HG02588 (cell line): ENCODE measurements at regions not wholly inside any gene's neighbourhood (a gene's known extent, or its start where the extent isn't known, plus 50 kb on each side); places are given as distances from the start of the nearest gene placed in this dataset.
A peak's percentile ranks its signal among the peaks of the same experiment; 100 is the strongest.
"Not testable (repeated sequence)": the region's sequence is repeated elsewhere in the genome, so short reads cannot be mapped to it uniquely, and the experiment has no call there.

Experiments used
- ATAC-seq: cut with Tn5 transposase; IDR thresholded peaks from one replicate; pipeline ENCODE4 v1.9.1; 2021; ENCODE audit warnings: mild to moderate bottlenecking, moderate library complexity; ENCODE audit not compliant: unreplicated experiment

- no peak for ATAC-seq
These were observed 151.5 kb downstream of the KCNJ2 start for GRCh38 chr17:70320673-70321345.

- ATAC-seq, result no peak
These were observed 152.0 kb downstream of the KCNJ2 start for GRCh38 chr17:70321352-70321751.

GRCh38 chr17:70323269-70323668 lies 153.9 kb downstream of the KCNJ2 start:
- ATAC-seq, result no peak

GRCh38 chr17:70324031-70324430 lies 154.7 kb downstream of the KCNJ2 start:
- ATAC-seq, result no peak

- no peak for ATAC-seq
These were observed 157.9 kb downstream of the KCNJ2 start for GRCh38 chr17:70327279-70327678.

GRCh38 chr17:70327723-70328122 lies 158.4 kb downstream of the KCNJ2 start:
- no peak for ATAC-seq

- no peak for ATAC-seq
These were observed 160.4 kb downstream of the KCNJ2 start for GRCh38 chr17:70329721-70330120.

- not testable (repeated sequence) for ATAC-seq
These were observed 161.7 kb downstream of the KCNJ2 start for GRCh38 chr17:70331066-70331465.

GRCh38 chr17:70332356-70333210 lies 163.3 kb downstream of the KCNJ2 start:
- no peak for ATAC-seq

- ATAC-seq, result no peak
These were observed 167.1 kb downstream of the KCNJ2 start for GRCh38 chr17:70336411-70336810.

- ATAC-seq, result no peak
These were observed 169.6 kb downstream of the KCNJ2 start for GRCh38 chr17:70338946-70339354.

- no peak for ATAC-seq
These were observed 173.8 kb downstream of the KCNJ2 start for GRCh38 chr17:70343114-70343513.

- no peak for ATAC-seq
These were observed 175.2 kb downstream of the KCNJ2 start for GRCh38 chr17:70344386-70345060.

- no peak for ATAC-seq
These were observed 175.7 kb downstream of the KCNJ2 start for GRCh38 chr17:70345061-70345460.

- no peak for ATAC-seq
These were observed 183.5 kb downstream of the KCNJ2 start for GRCh38 chr17:70352834-70353233.

- no peak for ATAC-seq
These were observed 184.2 kb downstream of the KCNJ2 start for GRCh38 chr17:70353408-70354092.

- no peak for ATAC-seq
These were observed 185.9 kb downstream of the KCNJ2 start for GRCh38 chr17:70355185-70355584.

- ATAC-seq, result no peak
These were observed 187.9 kb downstream of the KCNJ2 start for GRCh38 chr17:70357190-70357589.

GRCh38 chr17:70365091-70365583 lies 195.8 kb downstream of the KCNJ2 start:
- peak; percentile 83 for ATAC-seq

- ATAC-seq, result no peak
These were observed 197.1 kb downstream of the KCNJ2 start for GRCh38 chr17:70366386-70366785.

GRCh38 chr17:70368011-70368410 lies 198.7 kb downstream of the KCNJ2 start:
- ATAC-seq, result no peak
